ENCODE measurements at regions not wholly inside any gene's neighbourhood (a gene's known extent, or its start where the extent isn't known, plus 50 kb on each side); places are given as distances from the start of the nearest gene placed in this dataset.
"Not testable (repeated sequence)": the region's sequence is repeated elsewhere in the genome, so short reads cannot be mapped to it uniquely, and the experiment has no call there.

GRCh38 chr11:106565326-106565725 is 452.9 kb downstream of the GUCY1A2 start (continued):
- TF ChIP-seq, protein P1, sequence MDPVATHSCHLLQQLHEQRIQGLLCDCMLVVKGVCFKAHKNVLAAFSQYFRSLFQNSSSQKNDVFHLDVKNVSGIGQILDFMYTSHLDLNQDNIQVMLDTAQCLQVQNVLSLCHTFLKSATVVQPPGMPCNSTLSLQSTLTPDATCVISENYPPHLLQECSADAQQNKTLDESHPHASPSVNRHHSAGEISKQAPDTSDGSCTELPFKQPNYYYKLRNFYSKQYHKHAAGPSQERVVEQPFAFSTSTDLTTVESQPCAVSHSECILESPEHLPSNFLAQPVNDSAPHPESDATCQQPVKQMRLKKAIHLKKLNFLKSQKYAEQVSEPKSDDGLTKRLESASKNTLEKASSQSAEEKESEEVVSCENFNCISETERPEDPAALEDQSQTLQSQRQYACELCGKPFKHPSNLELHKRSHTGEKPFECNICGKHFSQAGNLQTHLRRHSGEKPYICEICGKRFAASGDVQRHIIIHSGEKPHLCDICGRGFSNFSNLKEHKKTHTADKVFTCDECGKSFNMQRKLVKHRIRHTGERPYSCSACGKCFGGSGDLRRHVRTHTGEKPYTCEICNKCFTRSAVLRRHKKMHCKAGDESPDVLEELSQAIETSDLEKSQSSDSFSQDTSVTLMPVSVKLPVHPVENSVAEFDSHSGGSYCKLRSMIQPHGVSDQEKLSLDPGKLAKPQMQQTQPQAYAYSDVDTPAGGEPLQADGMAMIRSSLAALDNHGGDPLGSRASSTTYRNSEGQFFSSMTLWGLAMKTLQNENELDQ (CRISPR knock-in tag; IDR thresholded peaks at IDR 0.05; ENCODE audit: borderline replicate concordance), result no peak
- no peak for TF ChIP-seq KLF11 (CRISPR knock-in tag; IDR thresholded peaks at IDR 0.05)

DNA sequence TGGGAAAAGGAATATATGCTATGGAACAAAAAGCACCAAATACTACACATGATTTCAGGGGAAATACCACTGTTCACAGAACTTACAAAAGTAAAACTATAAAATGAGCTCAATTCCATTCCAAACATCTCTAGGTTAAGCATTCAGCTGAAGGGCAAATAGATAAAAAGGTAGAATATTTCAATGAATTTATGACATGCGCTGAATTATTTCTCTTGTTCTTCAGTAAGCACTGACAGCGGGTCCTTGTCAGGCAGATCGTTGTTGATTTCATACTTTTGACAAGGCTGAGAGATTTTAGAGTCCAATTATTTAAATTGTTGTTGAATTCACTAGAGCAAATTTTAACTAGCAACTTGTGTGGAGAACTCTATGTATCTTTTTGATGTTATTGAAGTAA is 449.6 kb downstream of the GUCY1A2 start:
- no peak for FAIRE-seq
- TF ChIP-seq PAWR (CRISPR knock-in tag; IDR thresholded peaks at IDR 0.05; ENCODE audit: borderline replicate concordance) (no peak), ZNF331 (CRISPR knock-in tag; IDR thresholded peaks at IDR 0.05) (no peak), ZNF569 (CRISPR knock-in tag; IDR thresholded peaks at IDR 0.05; ENCODE audit: borderline replicate concordance) (no peak), FOXP1 (IDR thresholded peaks at IDR 0.05) (no peak), FOXP1 (CRISPR knock-in tag; IDR thresholded peaks at IDR 0.05) (no peak), LCORL (IDR thresholded peaks at IDR 0.05) (no peak), LCORL (CRISPR knock-in tag; IDR thresholded peaks at IDR 0.05) (no peak)

GRCh38 chr11:106577384-106577783 is 440.9 kb downstream of the GUCY1A2 start:
- H3K4me2 ChIP-seq (ENCODE audit: low read depth, low read length); H3K79me2 ChIP-seq (ENCODE audit: insufficient read depth, low read length); H3K9ac ChIP-seq (ENCODE audit: insufficient read depth, low read depth, low read length); H3K4me3 ChIP-seq (replicated peaks in 1 of 3; ENCODE audit: insufficient read depth in 1 of 3, low read depth in 2 of 3, low read length in 3 of 3); DNase-seq (ENCODE audit: low spot score); in situ Hi-C loops (cut with HindIII; ENCODE audit: extremely low pct_ligation_motif_present, low pct_unique_long_range_greater_than_20kb); H2AFZ ChIP-seq (ENCODE audit: low read length); BruUV-seq (replicated peaks); H4K20me1 ChIP-seq (ENCODE audit: insufficient read depth, low read length); H3K36me3 ChIP-seq (replicated peaks in 1 of 2; ENCODE audit: control insufficient read depth in 1 of 2, insufficient read depth in 2 of 2, low read length in 2 of 2); H3K27ac ChIP-seq (ENCODE audit: extremely low read length, insufficient read depth, low read length); intact Hi-C loops (cut with micrococcal nuclease; ENCODE audit: unreplicated experiment); CTCF ChIA-PET (ENCODE audit: low intra/inter-chr PET ratio, low total read pairs); H3K4me1 ChIP-seq (ENCODE audit: insufficient read depth, low read length); H3K27me3 ChIP-seq (ENCODE audit: control insufficient read depth in 1 of 2, insufficient read depth in 2 of 2, low read length in 2 of 2); ATAC-seq; FAIRE-seq; POLR2A ChIA-PET: not testable (repeated sequence)
- peaks cover 48% of the 10 kb centered on the region for H3K9me3 ChIP-seq (ENCODE audit: low read length)
- WGBS (ENCODE audit: low lambda C conversion rate), result 27% methylated on average over 5 of the region's 5 CpGs

More for the DNA sequence above, 449.6 kb downstream of the GUCY1A2 start:
- Histone ChIP-seq H2AFZ (ENCODE audit: low read length) (no peak overlapping the region), H3K27me3 (ENCODE audit: control insufficient read depth in 1 of 2, insufficient read depth in 2 of 2, low read length in 2 of 2) (no peaks in the 10 kb centered on the region), H3K4me1 (ENCODE audit: insufficient read depth, low read length) (no peaks in the 10 kb centered on the region), H3K9me3 (ENCODE audit: low read length) (peaks cover 61% of the 10 kb centered on the region), H3K4me3 (replicated peaks in 1 of 3; ENCODE audit: insufficient read depth in 1 of 3, low read depth in 2 of 3, low read length in 3 of 3) (no peak overlapping the region), H3K36me3 (replicated peaks in 1 of 2; ENCODE audit: control insufficient read depth in 1 of 2, insufficient read depth in 2 of 2, low read length in 2 of 2) (no peaks in the 10 kb centered on the region), H4K20me1 (ENCODE audit: insufficient read depth, low read length) (no peaks in the 10 kb centered on the region), H3K9ac (ENCODE audit: insufficient read depth, low read depth, low read length) (no peak overlapping the region), H3K4me2 (ENCODE audit: low read depth, low read length) (no peak overlapping the region), H3K79me2 (ENCODE audit: insufficient read depth, low read length) (no peaks in the 10 kb centered on the region), H3K27ac (ENCODE audit: extremely low read length, insufficient read depth, low read length) (no peak overlapping the region)
- intact Hi-C loops (cut with micrococcal nuclease; ENCODE audit: unreplicated experiment) (no loop called here), in situ Hi-C loops (cut with HindIII; ENCODE audit: extremely low pct_ligation_motif_present, low pct_unique_long_range_greater_than_20kb) (no loop called here)
- CTCF ChIA-PET (ENCODE audit: low intra/inter-chr PET ratio, low total read pairs), result no interaction called here
- ATAC-seq (no peak), DNase-seq (ENCODE audit: low spot score) (no peak)
- no TSS peak for BruUV-seq (replicated peaks)
- POLR2A ChIA-PET, result no interaction called here
- 57% methylated on average over 3 of the region's 3 CpGs for WGBS (ENCODE audit: low lambda C conversion rate)
